ENCODE measurements at regions not wholly inside any gene's neighbourhood (a gene's known extent, or its start where the extent isn't known, plus 50 kb on each side); places are given as distances from the start of the nearest gene placed in this dataset.

GRCh38 chr4:14644580-14645282 is 357.6 kb upstream of the CPEB2 start:
- TF ChIP-seq, protein P1, sequence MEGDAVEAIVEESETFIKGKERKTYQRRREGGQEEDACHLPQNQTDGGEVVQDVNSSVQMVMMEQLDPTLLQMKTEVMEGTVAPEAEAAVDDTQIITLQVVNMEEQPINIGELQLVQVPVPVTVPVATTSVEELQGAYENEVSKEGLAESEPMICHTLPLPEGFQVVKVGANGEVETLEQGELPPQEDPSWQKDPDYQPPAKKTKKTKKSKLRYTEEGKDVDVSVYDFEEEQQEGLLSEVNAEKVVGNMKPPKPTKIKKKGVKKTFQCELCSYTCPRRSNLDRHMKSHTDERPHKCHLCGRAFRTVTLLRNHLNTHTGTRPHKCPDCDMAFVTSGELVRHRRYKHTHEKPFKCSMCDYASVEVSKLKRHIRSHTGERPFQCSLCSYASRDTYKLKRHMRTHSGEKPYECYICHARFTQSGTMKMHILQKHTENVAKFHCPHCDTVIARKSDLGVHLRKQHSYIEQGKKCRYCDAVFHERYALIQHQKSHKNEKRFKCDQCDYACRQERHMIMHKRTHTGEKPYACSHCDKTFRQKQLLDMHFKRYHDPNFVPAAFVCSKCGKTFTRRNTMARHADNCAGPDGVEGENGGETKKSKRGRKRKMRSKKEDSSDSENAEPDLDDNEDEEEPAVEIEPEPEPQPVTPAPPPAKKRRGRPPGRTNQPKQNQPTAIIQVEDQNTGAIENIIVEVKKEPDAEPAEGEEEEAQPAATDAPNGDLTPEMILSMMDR (IDR thresholded peaks at IDR 0.05) = no peak
- no peak overlapping the region for H3K4me3 ChIP-seq
- no peak overlapping the region for H3K27ac ChIP-seq
- DNase-seq (ENCODE audit: low spot score) = no peak

DNA sequence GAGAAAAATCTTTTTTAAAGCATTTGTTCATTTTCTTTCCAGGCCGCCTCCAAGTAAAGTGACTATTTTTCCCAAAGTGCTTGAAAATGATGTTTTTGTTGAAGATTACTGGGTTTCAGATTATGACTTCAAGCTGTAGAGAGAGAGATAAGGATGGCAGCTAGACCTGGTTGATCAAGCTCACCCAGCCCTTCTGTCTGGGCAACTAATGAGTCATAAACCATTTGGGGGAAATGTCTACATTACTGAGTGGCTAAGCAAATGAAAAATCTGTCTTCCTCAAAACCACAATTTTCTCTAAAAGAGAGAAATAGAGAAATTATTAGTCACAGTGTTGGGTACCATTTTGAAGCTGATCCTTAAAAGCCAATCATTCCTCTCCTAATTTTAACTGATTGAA is 355.4 kb upstream of the CPEB2 start:
- TF ChIP-seq, protein P1 (IDR thresholded peaks at IDR 0.05) = no peak

DNA sequence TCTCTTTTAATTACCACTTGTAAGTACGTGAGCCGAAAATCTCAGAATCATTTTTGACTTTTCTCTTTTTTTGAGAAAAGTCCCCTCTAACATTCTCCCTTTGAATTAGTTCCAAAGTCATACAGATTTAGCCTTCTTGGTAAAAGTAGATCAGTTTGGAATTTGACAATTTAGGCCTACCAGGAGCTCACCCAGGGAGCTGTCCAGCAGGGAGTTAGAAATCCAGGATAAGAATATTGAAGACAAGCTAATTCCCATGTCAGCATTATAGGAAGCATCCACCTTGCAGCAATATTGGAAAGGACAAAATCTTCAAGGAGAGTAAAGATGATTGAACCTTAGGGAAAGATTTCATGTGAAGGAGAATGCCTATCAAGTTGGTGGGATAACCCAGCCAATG is 352.2 kb upstream of the CPEB2 start:
- TF ChIP-seq, protein P1 (IDR thresholded peaks at IDR 0.05) = no peak
- no peak for DNase-seq (ENCODE audit: low spot score)
- no peak overlapping the region for H3K27ac ChIP-seq
- no peak overlapping the region for H3K4me3 ChIP-seq

More for the DNA sequence above, 355.4 kb upstream of the CPEB2 start:
- no peak overlapping the region for H3K27ac ChIP-seq
- no peak overlapping the region for H3K4me3 ChIP-seq
- no peak for DNase-seq (ENCODE audit: low spot score)

GRCh38 chr4:14652522-14652921 is 349.8 kb upstream of the CPEB2 start:
- Histone ChIP-seq H3K27ac (no peak overlapping the region), H3K4me3 (no peak overlapping the region)
- DNase-seq (ENCODE audit: low spot score) = no peak
- TF ChIP-seq, protein P1 (IDR thresholded peaks at IDR 0.05) = no peak

GRCh38 chr4:14653338-14653737 is 348.9 kb upstream of the CPEB2 start:
- Histone ChIP-seq H3K4me3 (no peak overlapping the region), H3K27ac (no peak overlapping the region)
- DNase-seq (ENCODE audit: low spot score) = no peak
- TF ChIP-seq, protein P1 (IDR thresholded peaks at IDR 0.05) = no peak

DNA sequence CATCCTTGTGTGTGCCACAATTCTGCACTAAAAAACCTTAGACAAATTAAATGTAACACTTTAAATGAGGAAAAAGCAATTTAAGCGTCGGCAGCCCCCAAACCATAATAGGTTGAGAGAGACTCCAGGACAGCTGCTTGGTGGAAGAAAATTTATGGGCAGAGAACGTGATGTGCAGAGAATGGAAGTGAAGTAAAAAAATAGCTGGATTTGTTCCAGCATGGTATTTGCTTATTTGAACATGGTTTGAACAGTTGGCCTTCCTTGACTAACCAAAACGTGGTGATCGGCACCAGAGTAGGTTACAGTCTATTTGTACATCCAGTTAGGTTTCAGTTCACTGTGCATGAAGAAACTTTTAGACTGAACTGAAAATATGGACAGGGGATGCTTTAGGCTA is 343.0 kb upstream of the CPEB2 start:
- H3K27ac ChIP-seq = no peak overlapping the region

More for the DNA sequence above, 343.0 kb upstream of the CPEB2 start:
- H3K4me3 ChIP-seq = no peak overlapping the region
- TF ChIP-seq, protein P1 (IDR thresholded peaks at IDR 0.05) = no peak
- no peak for DNase-seq (ENCODE audit: low spot score)

Data from coronary artery (tissue), 2 donors.